ENCODE measurements at regions not wholly inside any gene's neighbourhood (a gene's known extent, or its start where the extent isn't known, plus 50 kb on each side); places are given as distances from the start of the nearest gene placed in this dataset.
A peak's percentile ranks its signal among the peaks of the same experiment; 100 is the strongest.
"Not testable (repeated sequence)": the region's sequence is repeated elsewhere in the genome, so short reads cannot be mapped to it uniquely, and the experiment has no call there.

- no peak for TF ChIP-seq YY1 (IDR thresholded peaks at IDR 0.05)
- TF ChIP-seq, protein P1, sequence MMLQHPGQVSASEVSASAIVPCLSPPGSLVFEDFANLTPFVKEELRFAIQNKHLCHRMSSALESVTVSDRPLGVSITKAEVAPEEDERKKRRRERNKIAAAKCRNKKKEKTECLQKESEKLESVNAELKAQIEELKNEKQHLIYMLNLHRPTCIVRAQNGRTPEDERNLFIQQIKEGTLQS (IDR thresholded peaks at IDR 0.05), result no peak
- no peak for TF ChIP-seq RXRA (IDR thresholded peaks at IDR 0.05)
- TF ChIP-seq FOXA1 (IDR thresholded peaks at IDR 0.05), result no peak
- TF ChIP-seq RAD21 (IDR thresholded peaks at IDR 0.05), result no peak
- no peak for TF ChIP-seq FOXA2 (IDR thresholded peaks at IDR 0.05)
- no peak for TF ChIP-seq TAF1 (conservative IDR thresholded peaks at IDR 0.05)
- no peak for TF ChIP-seq HNF4G (IDR thresholded peaks at IDR 0.05)
- DNase-seq (ENCODE audit: low spot score), result no peak
- WGBS, result 63% methylated on average over 8 of the region's 8 CpGs
- Histone ChIP-seq H3K27me3 (ENCODE audit: control insufficient read depth in 4 of 4, insufficient read depth in 4 of 4, low read length in 3 of 4) (no peaks in the 10 kb centered on the region), H3K4me1 (ENCODE audit: control insufficient read depth in 4 of 4, insufficient read depth in 4 of 4, low read length in 3 of 4) (peaks cover 0 to 2% (median 0%) of the 10 kb centered on the region in 4 donors), H3K36me3 (ENCODE audit: control insufficient read depth in 4 of 4, insufficient read depth in 3 of 4, low read depth in 1 of 4, low read length in 3 of 4) (peaks cover 0 to 1% (median 0%) of the 10 kb centered on the region in 4 donors), H3K27ac (ENCODE audit: low read depth in 1 of 2, low read length in 2 of 2) (no peak overlapping the region), H3K9ac (ENCODE audit: low read depth in 1 of 2, low read length in 2 of 2) (no peak overlapping the region), H3K4me3 (ENCODE audit: low read depth in 1 of 3, low read length in 3 of 3) (no peak overlapping the region), H3K9me3 (ENCODE audit: control insufficient read depth in 4 of 4, low read length in 3 of 4) (no peaks in the 10 kb centered on the region)
Observed at GRCh38 chr1:58058323-58058722, 488.2 kb downstream of the OMA1 start.

DNA sequence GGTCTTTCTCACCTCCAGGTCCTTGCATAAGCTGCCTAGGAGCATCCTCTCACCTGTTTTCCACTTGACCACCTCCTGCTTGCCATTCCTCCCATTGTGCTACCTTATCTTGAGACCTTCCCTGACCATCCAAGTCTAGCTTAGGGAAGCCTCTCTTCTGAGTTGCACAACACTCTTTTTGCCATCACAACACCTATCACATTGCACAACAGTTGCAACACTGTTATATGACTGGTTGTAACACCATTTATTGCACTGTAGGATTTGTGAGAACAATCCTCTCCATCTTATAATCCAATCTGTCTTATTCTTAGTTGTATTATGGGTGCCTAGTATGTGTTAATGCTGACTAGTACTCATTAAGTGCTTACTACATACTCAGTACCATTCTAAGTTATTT lies 488.7 kb downstream of the OMA1 start:
- H3K4me3 ChIP-seq (ENCODE audit: low read depth in 1 of 3, low read length in 3 of 3), result no peak overlapping the region
- H3K4me1 ChIP-seq (ENCODE audit: control insufficient read depth in 4 of 4, insufficient read depth in 4 of 4, low read length in 3 of 4), result peaks cover 0 to 2% (median 0%) of the 10 kb centered on the region in 4 donors
- DNase-seq (ENCODE audit: low spot score), result no peak
- peak in 1 of 2 donors; percentile 27 for TF ChIP-seq RXRA (IDR thresholded peaks at IDR 0.05)
- TF ChIP-seq HNF4A (conservative IDR thresholded peaks at IDR 0.05), result peak in 1 of 2 donors; percentile 23
- no peak for TF ChIP-seq FOXA2 (IDR thresholded peaks at IDR 0.05)
- peaks cover 0 to 1% (median 0%) of the 10 kb centered on the region in 4 donors for H3K36me3 ChIP-seq (ENCODE audit: control insufficient read depth in 4 of 4, insufficient read depth in 3 of 4, low read depth in 1 of 4, low read length in 3 of 4)
- H3K27me3 ChIP-seq (ENCODE audit: control insufficient read depth in 4 of 4, insufficient read depth in 4 of 4, low read length in 3 of 4), result no peaks in the 10 kb centered on the region
- H3K9ac ChIP-seq (ENCODE audit: low read depth in 1 of 2, low read length in 2 of 2), result no peak overlapping the region
- no peaks in the 10 kb centered on the region for H3K9me3 ChIP-seq (ENCODE audit: control insufficient read depth in 4 of 4, low read length in 3 of 4)
- H3K27ac ChIP-seq (ENCODE audit: low read depth in 1 of 2, low read length in 2 of 2), result no peak overlapping the region

GRCh38 chr1:58051187-58051586 lies 495.3 kb downstream of the OMA1 start:
- H3K27me3 ChIP-seq (ENCODE audit: control insufficient read depth in 4 of 4, insufficient read depth in 4 of 4, low read length in 3 of 4); H3K9ac ChIP-seq (ENCODE audit: low read depth in 1 of 2, low read length in 2 of 2); H3K36me3 ChIP-seq (ENCODE audit: control insufficient read depth in 4 of 4, insufficient read depth in 3 of 4, low read depth in 1 of 4, low read length in 3 of 4); H3K4me1 ChIP-seq (ENCODE audit: control insufficient read depth in 4 of 4, insufficient read depth in 4 of 4, low read length in 3 of 4); H3K27ac ChIP-seq (ENCODE audit: low read depth in 1 of 2, low read length in 2 of 2); H3K4me3 ChIP-seq (ENCODE audit: low read depth in 1 of 3, low read length in 3 of 3); DNase-seq (ENCODE audit: low spot score); H3K9me3 ChIP-seq (ENCODE audit: control insufficient read depth in 4 of 4, low read length in 3 of 4): not testable (repeated sequence)
- WGBS, result 81% methylated on average over 2 of the region's 2 CpGs

DNA sequence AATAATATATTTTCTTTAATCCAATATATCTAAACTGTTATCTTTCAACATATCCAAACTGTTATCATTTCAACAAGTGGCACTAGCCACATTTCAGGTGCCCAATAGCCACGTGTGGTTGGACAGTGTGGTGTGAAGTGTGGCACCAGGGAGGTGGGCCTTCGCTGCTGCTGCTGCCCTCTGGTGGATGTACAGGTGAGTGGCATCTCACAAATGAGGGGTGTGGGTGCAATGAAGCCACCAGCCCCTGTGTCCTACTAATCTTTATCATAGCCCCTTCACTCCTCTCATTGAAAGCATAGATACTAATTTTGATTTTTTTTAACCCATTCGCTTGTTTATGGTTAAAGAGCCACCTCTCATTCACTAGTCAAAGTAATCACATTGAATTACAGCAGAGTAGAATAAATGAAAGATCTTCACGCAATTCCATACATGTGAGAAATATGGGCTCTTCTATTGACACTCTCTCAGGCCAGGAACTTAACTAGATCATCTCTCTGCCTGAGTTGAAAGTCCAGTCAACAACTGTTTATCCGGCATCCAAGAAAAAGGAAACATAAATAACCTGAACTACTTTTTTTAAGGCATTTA lies 499.2 kb downstream of the OMA1 start:
- DNase-seq (ENCODE audit: low spot score), result peak; percentile 45
- TF ChIP-seq RAD21 (IDR thresholded peaks at IDR 0.05) (peak; percentile 81 to 91), HNF4G (IDR thresholded peaks at IDR 0.05) (no peak), HNF4A (conservative IDR thresholded peaks at IDR 0.05) (no peak), SP1 (IDR thresholded peaks at IDR 0.05) (no peak), GABPA (IDR thresholded peaks at IDR 0.05 in 1 of 2, conservative IDR thresholded peaks at IDR 0.05 in 1 of 2) (no peak), RXRA (IDR thresholded peaks at IDR 0.05) (no peak), FOXA1 (IDR thresholded peaks at IDR 0.05) (no peak), EGR1 (IDR thresholded peaks at IDR 0.05; ENCODE audit: low read depth in 2 of 2) (no peak), YY1 (IDR thresholded peaks at IDR 0.05) (no peak), ZBTB33 (IDR thresholded peaks at IDR 0.05) (no peak), TAF1 (conservative IDR thresholded peaks at IDR 0.05) (no peak), FOXA2 (IDR thresholded peaks at IDR 0.05) (no peak), NR2F2 (IDR thresholded peaks at IDR 0.05) (no peak), MAX (IDR thresholded peaks at IDR 0.05) (peak; percentile 24), REST (IDR thresholded peaks at IDR 0.05) (no peak), JUND (IDR thresholded peaks at IDR 0.05) (no peak)
- TF ChIP-seq, protein P1 (IDR thresholded peaks at IDR 0.05), result no peak

More for the DNA sequence above, 499.2 kb downstream of the OMA1 start:
- Histone ChIP-seq H3K4me1 (ENCODE audit: control insufficient read depth in 4 of 4, insufficient read depth in 4 of 4, low read length in 3 of 4) (no peaks in the 10 kb centered on the region), H3K9ac (ENCODE audit: low read depth in 1 of 2, low read length in 2 of 2) (no peak overlapping the region), H3K36me3 (ENCODE audit: control insufficient read depth in 4 of 4, insufficient read depth in 3 of 4, low read depth in 1 of 4, low read length in 3 of 4) (no peaks in the 10 kb centered on the region), H3K4me3 (ENCODE audit: low read depth in 1 of 3, low read length in 3 of 3) (no peak overlapping the region), H3K9me3 (ENCODE audit: control insufficient read depth in 4 of 4, low read length in 3 of 4) (no peaks in the 10 kb centered on the region), H3K27ac (ENCODE audit: low read depth in 1 of 2, low read length in 2 of 2) (no peak overlapping the region), H3K27me3 (ENCODE audit: control insufficient read depth in 4 of 4, insufficient read depth in 4 of 4, low read length in 3 of 4) (no peaks in the 10 kb centered on the region)
- WGBS, result 61% methylated on average over 5 of the region's 5 CpGs

Data from liver (tissue), 7 donors.